Stimulated activated CD8-positive, alpha-beta memory T cell treated with anti-CD3 and anti-CD28 coated beads, Interleukin-2, amount 100 ng/mL, for 1 hour (primary cell): ENCODE measurements at regions not wholly inside any gene's neighbourhood (a gene's known extent, or its start where the extent isn't known, plus 50 kb on each side); places are given as distances from the start of the nearest gene placed in this dataset.
"Not testable (repeated sequence)": the region's sequence is repeated elsewhere in the genome, so short reads cannot be mapped to it uniquely, and the experiment has no call there.

Experiments
- DNase-seq, 2 donors: peaks; one replicate each; pipeline ENCODE4 v3.0.0-alpha.2; 2020; ENCODE audit warnings: low read depth in 2 of 2

- DNase-seq: no peak
Observed at GRCh38 chr12:93204896-93205295, 172.8 kb upstream of the NUDT4 start.

GRCh38 chr12:93205361-93205760, 172.4 kb upstream of the NUDT4 start:
- no peak for DNase-seq

- no peak for DNase-seq
Observed at GRCh38 chr12:93208011-93208410, 169.7 kb upstream of the NUDT4 start.

- no peak for DNase-seq
Observed at GRCh38 chr12:93214523-93215289, 163.0 kb upstream of the NUDT4 start.

GRCh38 chr12:93215290-93215678, 162.4 kb upstream of the NUDT4 start:
- no peak for DNase-seq

- no peak for DNase-seq
Observed at GRCh38 chr12:93219947-93220346, 157.8 kb upstream of the NUDT4 start.

GRCh38 chr12:93221841-93222240, 155.9 kb upstream of the NUDT4 start:
- DNase-seq: no peak

GRCh38 chr12:93223440-93224426, 154.0 kb upstream of the NUDT4 start:
- DNase-seq: no peak

- no peak for DNase-seq
Observed at GRCh38 chr12:93225094-93225493, 152.6 kb upstream of the NUDT4 start.

GRCh38 chr12:93226361-93226760, 151.4 kb upstream of the NUDT4 start:
- DNase-seq: no peak

GRCh38 chr12:93229494-93230325, 148.0 kb upstream of the NUDT4 start:
- DNase-seq: no peak

GRCh38 chr12:93230326-93230720, 147.4 kb upstream of the NUDT4 start:
- no peak for DNase-seq

GRCh38 chr12:93231938-93232337, 145.8 kb upstream of the NUDT4 start:
- DNase-seq: no peak

- DNase-seq: no peak
Observed at GRCh38 chr12:93234641-93235040, 143.1 kb upstream of the NUDT4 start.

GRCh38 chr12:93235881-93236280, 141.8 kb upstream of the NUDT4 start:
- DNase-seq: no peak

GRCh38 chr12:93237235-93237915, 140.3 kb upstream of the NUDT4 start:
- DNase-seq: no peak

- not testable (repeated sequence) for DNase-seq
Observed at GRCh38 chr12:93238512-93239262, 139.0 kb upstream of the NUDT4 start.

GRCh38 chr12:93239789-93240188, 137.9 kb upstream of the NUDT4 start:
- DNase-seq: not testable (repeated sequence)

GRCh38 chr12:93242154-93242972, 135.4 kb upstream of the NUDT4 start:
- no peak for DNase-seq

GRCh38 chr12:93243382-93243688, 134.4 kb upstream of the NUDT4 start:
- no peak for DNase-seq
